Brain microvascular endothelial cell (primary cell): ENCODE measurements at regions not wholly inside any gene's neighbourhood (a gene's known extent, or its start where the extent isn't known, plus 50 kb on each side); places are given as distances from the start of the nearest gene placed in this dataset.

ENCODE experiments used
- DNase-seq: peaks from one replicate; pipeline ENCODE4 v3.0.0-alpha.2; 2020
- H3K27ac ChIP-seq: fragments of 250-450 bp; sonication (Bioruptor Pico); 2 replicates; pipeline ENCODE4 v1.5.1; 2020; ENCODE audit warnings: mild to moderate bottlenecking, moderate library complexity
- H3K27me3 ChIP-seq: fragments of 250-450 bp; sonication (Bioruptor Pico); replicated peaks from 2 replicates; pipeline ENCODE4 v1.5.1; 2020; ENCODE audit warnings: mild to moderate bottlenecking
- H3K36me3 ChIP-seq: fragments of 250-450 bp; sonication (Bioruptor Pico); replicated peaks from 2 replicates; pipeline ENCODE4 v1.5.1; 2020; ENCODE audit warnings: mild to moderate bottlenecking
- H3K4me3 ChIP-seq: 2 replicates; pipeline ENCODE4 v1.5.1; 2011; ENCODE audit warnings: low read depth, mild to moderate bottlenecking, control low read depth, low read length, moderate library complexity
- in situ Hi-C: cut with HindIII; loops from 2 replicates; pipeline ENCODE4 v1.10.0; 2017; ENCODE audit warnings: low sequenced_read_pairs, low pct_ligation_motif_present
- TF ChIP-seq, protein P1 (sequence below): IDR thresholded peaks from 2 replicates; pipeline ENCODE4 v1.5.1; 2011; ENCODE audit warnings: low read depth, mild to moderate bottlenecking, moderate library complexity, low read length, control low read depth, inconsistent platforms; ENCODE audit errors: missing control alignments

DNA sequence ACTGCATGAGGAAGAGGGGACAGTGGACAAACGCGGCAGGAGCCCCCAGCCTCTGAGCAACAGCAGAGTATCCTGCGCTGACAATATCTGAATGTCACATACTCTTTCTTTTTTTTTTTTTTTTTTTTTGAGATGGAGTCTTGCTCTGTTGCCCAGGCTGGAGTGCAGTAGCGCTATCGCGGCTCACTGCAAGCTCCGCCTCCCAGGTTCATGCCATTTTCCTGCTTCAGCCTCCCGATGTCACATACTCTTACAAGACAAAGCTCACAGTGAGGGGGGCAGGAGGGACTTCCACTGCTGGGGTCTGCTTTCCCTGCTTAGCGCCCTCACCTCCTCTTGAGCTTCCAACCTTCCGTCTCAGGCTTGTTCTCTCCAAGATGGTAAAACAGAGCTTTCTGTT, 51.2 kb upstream of the TNS3 start:
- Histone ChIP-seq H3K27ac (no peak overlapping the region), H3K4me3 (no peak overlapping the region), H3K27me3 (no peaks in the 10 kb centered on the region), H3K36me3 (no peaks in the 10 kb centered on the region)
- TF ChIP-seq, protein P1, sequence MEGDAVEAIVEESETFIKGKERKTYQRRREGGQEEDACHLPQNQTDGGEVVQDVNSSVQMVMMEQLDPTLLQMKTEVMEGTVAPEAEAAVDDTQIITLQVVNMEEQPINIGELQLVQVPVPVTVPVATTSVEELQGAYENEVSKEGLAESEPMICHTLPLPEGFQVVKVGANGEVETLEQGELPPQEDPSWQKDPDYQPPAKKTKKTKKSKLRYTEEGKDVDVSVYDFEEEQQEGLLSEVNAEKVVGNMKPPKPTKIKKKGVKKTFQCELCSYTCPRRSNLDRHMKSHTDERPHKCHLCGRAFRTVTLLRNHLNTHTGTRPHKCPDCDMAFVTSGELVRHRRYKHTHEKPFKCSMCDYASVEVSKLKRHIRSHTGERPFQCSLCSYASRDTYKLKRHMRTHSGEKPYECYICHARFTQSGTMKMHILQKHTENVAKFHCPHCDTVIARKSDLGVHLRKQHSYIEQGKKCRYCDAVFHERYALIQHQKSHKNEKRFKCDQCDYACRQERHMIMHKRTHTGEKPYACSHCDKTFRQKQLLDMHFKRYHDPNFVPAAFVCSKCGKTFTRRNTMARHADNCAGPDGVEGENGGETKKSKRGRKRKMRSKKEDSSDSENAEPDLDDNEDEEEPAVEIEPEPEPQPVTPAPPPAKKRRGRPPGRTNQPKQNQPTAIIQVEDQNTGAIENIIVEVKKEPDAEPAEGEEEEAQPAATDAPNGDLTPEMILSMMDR: no peak
- in situ Hi-C loops: no loop called here
- no peak for DNase-seq
